GM13976 (cell line): ENCODE measurements at regions not wholly inside any gene's neighbourhood (a gene's known extent, or its start where the extent isn't known, plus 50 kb on each side); places are given as distances from the start of the nearest gene placed in this dataset.

Experiments used
- DNase-seq: peaks from one replicate; pipeline ENCODE4 v3.0.0; 2012; ENCODE audit warnings: low spot score
- CTCF ChIP-seq: IDR thresholded peaks from 2 replicates; pipeline ENCODE4 v1.5.1; 2012; ENCODE audit warnings: borderline replicate concordance, mild to moderate bottlenecking; ENCODE audit not compliant: insufficient read depth; ENCODE audit errors: extremely low read depth, missing control alignments, control extremely low read depth
- in situ Hi-C: fragments of 300-500 bp; cut with MboI; formaldehyde crosslinking; loops from one replicate; pipeline ENCODE4 v1.12.0; 2022; ENCODE audit warnings: low sequenced_read_pairs, mixed read lengths, inconsistent platforms; ENCODE audit not compliant: unreplicated experiment

- DNase-seq: no peak
- in situ Hi-C loops: no loop called here
- TF ChIP-seq CTCF: no peak
These were observed 120.7 kb upstream of the TMTC2 start for GRCh38 chr12:82565966-82566365.

GRCh38 chr12:82567688-82568087, 119.0 kb upstream of the TMTC2 start:
- no peak for DNase-seq
- in situ Hi-C loops: no loop called here
- no peak for TF ChIP-seq CTCF

GRCh38 chr12:82574191-82574590, 112.5 kb upstream of the TMTC2 start:
- no peak for TF ChIP-seq CTCF
- in situ Hi-C loops: no loop called here
- no peak for DNase-seq

- no peak for DNase-seq
These were observed 108.0 kb upstream of the TMTC2 start for GRCh38 chr12:82578725-82579124.

DNA sequence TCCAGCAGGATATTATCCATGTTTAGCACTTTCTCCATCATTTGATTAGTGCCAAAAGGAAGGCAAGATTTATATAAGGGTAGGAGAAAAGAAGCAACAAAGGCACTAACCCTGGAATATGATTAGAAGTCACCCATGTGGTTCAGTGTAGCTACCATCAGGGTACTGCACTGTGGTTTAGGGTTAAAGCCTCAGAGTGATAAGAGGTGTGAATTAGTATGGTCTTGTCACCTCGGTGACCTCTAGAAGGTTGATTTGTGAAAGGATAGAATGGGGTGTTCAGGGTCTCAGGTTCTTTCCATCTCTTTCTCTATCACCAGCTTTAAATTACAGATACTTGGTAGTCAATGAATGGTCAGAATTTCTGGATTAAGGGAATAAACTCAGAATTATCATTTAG, 103.0 kb upstream of the TMTC2 start:
- no peak for TF ChIP-seq CTCF

More at GRCh38 chr12:82578725-82579124, 108.0 kb upstream of the TMTC2 start:
- in situ Hi-C loops: no loop called here
- no peak for TF ChIP-seq CTCF

GRCh38 chr12:82593143-82593542, 93.6 kb upstream of the TMTC2 start:
- no peak for TF ChIP-seq CTCF
- no peak for DNase-seq
- in situ Hi-C loops: no loop called here

More for the DNA sequence above, 103.0 kb upstream of the TMTC2 start:
- in situ Hi-C loops: no loop called here
- no peak for DNase-seq

- in situ Hi-C loops: no loop called here
- TF ChIP-seq CTCF: no peak
These were observed 92.8 kb upstream of the TMTC2 start for GRCh38 chr12:82593901-82594396.

More at GRCh38 chr12:82593901-82594396, 92.8 kb upstream of the TMTC2 start:
- DNase-seq: no peak
